Right lung (tissue), 2 donors: ENCODE measurements at regions not wholly inside any gene's neighbourhood (a gene's known extent, or its start where the extent isn't known, plus 50 kb on each side); places are given as distances from the start of the nearest gene placed in this dataset.
"Not testable (repeated sequence)": the region's sequence is repeated elsewhere in the genome, so short reads cannot be mapped to it uniquely, and the experiment has no call there.

Experiments used
- DNase-seq, 2 donors: peaks; one replicate each; pipeline ENCODE4 v3.0.0-alpha.2; 2013

- DNase-seq, result no peak
Measured at GRCh38 chr12:63410197-63410596, 258.1 kb downstream of the DPY19L2 start.

DNA sequence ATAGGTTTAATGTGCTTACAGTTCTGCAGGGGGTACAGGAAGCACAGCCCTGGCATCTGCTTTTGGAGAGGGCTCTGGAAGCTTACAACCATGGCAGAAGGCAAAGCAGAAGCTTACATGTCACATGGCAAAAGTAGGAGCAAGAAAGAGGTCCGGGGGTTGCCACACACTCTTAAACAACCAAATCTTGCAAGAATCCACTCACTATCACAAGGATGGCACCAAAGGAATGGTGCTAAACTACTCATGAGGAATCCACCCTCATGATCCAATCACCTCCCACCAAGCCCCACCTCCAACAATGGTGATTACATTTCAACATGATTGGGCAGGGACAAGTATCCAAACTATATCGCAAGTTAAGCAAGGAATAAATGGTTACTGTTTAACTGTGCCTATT, 255.8 kb upstream of the AVPR1A start:
- no peak for DNase-seq

DNA sequence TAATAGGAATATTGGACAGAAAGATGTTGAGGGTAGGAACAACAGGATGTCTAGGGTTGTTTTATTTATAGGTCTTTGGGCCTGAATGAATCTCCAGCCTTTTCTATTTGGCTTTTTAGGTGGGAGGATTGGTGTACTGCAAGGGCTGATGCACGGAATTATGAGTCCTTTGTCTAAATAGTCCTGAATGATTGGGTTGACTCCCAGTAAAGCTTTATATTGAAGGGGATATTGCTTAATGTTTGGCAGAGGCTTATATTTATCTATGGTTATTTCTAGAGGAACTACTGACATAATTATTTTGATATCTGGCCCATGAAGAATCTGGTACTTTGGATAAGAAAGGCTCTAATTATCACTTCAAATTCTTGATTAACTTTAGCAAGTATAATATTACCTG, 253.6 kb upstream of the AVPR1A start:
- no peak for DNase-seq

DNA sequence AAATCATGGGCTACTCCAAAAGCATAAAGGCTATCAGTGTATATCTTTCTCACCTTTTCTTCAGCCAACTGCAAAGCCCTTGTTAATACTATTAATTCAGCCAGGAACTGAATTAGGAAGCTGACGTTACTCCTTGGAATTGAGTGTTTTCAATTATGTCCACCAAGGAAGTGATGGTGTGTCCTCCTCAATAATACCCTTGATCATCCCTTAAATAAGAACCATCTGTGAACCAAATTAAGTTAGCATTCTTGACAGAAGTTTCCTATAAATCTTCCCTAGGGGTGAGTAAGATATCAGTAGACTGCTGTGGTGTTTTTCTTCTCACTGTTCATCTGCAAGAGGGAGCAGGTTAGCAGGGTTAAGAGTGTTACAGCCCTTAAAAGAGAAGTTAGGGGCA, 252.3 kb upstream of the AVPR1A start:
- DNase-seq, result no peak

DNA sequence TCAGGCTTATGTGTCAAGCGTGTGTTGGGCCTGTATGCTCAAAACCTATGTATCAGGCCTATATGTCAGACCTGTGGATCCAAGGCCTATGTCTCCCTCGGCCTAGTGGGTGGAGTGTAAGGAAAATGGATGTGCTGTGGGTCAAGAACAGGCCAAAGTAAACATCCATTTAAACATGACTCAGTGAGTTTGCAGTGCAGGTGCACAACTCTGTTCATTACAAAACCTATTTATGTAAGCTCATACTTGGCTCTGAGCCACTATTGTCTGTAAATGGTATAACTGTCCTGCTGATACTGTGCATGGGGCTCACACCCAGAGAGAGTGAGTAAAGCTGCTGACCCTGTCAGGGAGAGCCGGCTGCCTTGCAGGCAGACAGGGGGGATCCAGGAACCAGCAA, 249.7 kb upstream of the AVPR1A start:
- DNase-seq, result peak in 1 of 2 donors; percentile 15

GRCh38 chr12:63400318-63400717, 249.3 kb upstream of the AVPR1A start:
- DNase-seq, result no peak

GRCh38 chr12:63397807-63398206, 246.8 kb upstream of the AVPR1A start:
- no peak for DNase-seq

- DNase-seq, result no peak
Measured at GRCh38 chr12:63396135-63396534, 245.1 kb upstream of the AVPR1A start.

DNA sequence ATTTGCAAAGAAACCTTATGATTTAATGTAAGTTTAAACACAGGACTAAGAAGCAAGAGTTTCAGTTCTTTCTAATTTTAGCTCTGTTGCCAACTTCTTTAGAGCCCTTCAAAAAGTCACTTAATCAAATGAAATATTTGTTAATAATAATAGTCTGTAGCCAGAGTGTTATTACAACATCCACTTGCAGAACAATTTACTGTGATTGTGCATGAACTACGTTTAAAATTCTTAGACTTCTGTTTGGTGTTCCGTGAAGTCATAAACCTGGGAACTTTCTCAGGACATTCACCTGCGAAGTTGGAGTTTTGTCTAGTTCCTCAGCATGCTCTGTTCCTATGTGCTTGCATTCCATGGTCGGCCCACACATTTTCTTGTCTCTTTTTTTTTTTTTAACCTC, 244.0 kb upstream of the AVPR1A start:
- peak; percentile 12 to 23 for DNase-seq

DNA sequence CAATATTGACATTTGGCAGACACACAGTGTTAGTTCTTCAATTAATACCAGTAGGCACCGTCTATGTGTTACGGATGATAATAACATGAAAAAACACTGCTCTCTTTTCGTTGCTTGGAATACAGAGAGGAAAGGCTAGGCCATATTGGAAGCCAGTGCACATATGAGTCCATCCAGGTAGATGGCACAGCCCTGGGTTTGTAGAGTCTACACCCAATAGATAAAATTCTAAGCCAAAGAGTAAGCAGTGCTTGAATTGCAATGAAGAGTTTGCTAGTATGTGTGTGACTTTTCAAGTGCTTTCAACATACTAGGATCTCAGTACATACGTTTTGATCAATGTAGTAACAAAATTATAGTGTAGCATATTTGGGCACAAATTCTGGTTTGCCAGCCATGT, 243.3 kb upstream of the AVPR1A start:
- no peak for DNase-seq

DNA sequence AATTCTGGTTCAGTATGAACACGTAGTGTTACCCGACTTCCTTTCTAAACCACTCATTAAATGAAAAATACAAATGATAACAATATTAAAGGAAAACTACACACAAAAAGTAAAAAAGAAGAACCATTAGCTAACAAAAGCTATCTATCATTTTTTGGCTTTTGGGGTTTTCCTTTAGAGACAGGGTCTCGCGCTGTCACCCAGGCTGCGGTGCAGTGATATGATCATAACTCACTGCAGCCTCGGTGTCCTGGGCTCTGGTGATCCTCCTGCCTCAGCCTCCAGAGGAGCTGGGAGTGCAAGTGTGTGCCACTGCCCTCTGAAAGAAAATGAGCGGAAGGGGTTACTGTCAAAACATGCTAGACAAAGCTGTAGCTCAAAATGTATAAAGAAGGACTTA, 238.2 kb upstream of the AVPR1A start:
- DNase-seq, result no peak

DNA sequence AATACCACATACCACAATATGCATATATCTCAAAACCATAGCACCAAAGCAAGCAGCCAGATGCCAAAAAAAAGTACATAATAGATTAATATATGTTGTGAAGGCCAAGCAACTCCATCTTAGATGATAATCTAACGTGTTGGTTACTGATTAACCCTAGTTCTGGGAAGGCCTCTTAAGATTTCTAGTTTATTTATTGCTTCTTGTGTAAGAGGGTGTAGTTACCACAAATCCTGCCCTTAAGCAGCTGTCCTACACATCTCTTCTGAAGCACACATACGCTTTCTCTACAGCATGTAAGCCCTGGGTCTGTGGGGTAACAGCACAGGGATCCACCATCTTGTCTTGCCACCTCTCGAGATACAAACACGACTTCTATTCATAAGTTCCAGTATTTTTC, 236.8 kb upstream of the AVPR1A start:
- DNase-seq, result no peak

DNA sequence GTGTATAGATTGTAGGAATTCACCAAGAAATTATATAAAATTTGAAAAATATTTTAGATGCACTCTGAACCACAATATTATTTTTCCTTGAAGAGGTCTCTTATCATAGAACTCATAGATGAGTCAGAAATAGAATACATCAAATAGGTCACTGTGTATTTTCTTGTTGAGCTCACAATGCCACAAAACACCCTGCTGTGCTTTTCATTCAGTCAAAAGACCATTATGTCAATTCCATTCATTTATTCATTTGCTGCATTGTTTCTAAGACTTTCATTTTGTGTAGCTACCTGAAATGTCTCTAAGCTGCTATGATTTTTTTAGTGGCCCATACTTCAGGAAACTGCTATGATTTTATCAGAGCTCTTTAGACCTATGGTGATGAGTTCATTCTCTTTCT, 231.9 kb upstream of the AVPR1A start:
- DNase-seq, result no peak

DNA sequence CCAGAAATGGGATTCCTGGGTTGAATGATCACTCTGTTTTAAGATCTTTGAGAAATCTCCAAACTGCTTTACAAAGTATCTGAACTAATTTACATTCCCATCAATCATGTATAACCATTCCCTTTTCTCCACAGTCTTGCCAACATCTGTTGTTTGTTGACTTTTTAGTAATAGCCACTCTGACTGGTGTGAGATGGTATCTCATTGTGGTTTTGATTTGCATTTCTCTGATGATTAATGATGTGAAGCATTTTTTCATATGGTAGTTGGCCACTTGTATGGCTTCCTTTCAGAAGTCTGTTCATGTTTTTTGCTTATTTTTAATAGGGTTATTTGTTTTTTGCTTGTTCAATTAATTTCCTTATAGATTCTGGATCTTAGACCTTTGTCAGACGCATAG, 211.8 kb upstream of the AVPR1A start:
- no peak for DNase-seq

GRCh38 chr12:63362166-63362565, 211.2 kb upstream of the AVPR1A start:
- DNase-seq, result no peak

DNA sequence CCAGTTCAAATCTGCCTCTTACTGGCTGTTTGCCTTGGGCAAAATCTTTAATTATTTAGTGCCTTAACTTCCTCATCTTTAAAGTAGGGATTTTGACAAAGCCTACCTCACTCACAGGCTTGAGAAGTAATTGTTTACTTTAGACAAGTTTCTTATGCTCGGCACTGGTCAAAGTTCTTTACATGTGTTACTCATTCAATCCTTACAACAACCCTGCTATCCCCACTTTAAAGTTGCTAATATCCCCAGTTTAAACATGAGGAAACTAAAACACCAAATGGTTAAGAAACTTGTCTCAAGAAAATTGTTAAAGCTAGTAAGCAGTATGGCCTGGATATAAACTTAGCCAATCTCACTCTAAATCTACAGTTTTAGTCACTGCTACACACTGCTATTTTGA, 204.0 kb upstream of the AVPR1A start:
- no peak for DNase-seq

DNA sequence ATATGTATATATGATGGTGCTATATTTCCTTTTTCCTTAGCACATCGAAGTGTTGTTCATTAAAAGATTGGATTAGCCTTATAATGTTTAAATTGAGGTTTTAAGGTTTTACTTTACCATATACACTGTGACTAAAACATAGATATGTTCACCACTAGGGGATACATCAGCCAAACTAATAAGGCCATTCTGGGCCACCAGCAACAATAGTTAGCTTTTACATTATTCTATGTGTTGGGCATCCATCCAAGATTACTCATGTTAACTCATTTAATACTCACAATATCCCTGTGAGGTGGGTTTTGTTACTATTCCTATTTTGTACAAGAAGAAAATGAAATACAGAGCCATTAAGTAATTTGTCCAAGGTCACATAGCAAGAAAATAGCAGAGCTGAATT, 202.6 kb upstream of the AVPR1A start:
- DNase-seq, result no peak

GRCh38 chr12:63351370-63351769, 200.4 kb upstream of the AVPR1A start:
- no peak for DNase-seq

DNA sequence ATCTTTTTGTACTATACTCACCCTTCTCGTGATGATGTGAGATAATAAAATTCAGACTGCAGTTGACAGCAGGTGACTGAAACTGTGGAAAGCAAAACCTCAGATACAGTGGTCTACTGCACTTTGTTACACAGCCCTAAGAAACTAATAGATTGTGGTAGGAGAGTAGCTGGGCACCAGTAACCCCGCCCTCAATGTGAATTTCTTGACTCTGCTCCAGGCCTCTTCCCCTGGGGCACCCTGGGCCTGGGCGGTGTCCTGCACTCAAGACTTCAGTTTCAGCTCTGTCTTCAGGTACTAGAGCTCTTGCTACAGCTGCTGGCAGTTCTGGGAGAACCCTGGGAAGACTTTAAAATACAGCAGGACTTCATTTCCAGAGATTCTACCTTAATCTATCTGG, 197.6 kb upstream of the AVPR1A start:
- DNase-seq, result no peak

DNA sequence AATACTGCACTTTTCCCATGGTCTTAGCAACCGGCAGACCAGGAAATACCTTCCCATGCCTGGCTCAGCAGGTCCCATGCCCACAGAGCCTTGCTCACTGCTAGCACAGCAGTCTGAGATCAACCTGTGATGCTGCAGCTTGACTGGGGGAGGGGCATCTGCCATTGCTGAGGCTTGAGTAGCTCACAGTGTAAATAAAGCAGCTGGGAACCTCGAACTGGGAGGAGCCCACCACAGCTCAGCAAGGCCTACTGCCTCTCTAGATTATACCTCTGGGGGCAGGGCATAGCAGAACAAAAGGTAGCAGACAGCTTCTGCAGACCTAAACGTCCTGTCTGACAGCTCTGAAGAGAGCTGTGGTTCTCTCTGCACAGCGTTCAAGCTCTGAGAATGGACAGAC, 186.2 kb upstream of the AVPR1A start:
- not testable (repeated sequence) for DNase-seq

- no peak for DNase-seq
Measured at GRCh38 chr12:63326260-63326659, 175.3 kb upstream of the AVPR1A start.

GRCh38 chr12:63325757-63326156, 174.8 kb upstream of the AVPR1A start:
- no peak for DNase-seq

GRCh38 chr12:63323942-63324341, 172.9 kb upstream of the AVPR1A start:
- no peak for DNase-seq

DNA sequence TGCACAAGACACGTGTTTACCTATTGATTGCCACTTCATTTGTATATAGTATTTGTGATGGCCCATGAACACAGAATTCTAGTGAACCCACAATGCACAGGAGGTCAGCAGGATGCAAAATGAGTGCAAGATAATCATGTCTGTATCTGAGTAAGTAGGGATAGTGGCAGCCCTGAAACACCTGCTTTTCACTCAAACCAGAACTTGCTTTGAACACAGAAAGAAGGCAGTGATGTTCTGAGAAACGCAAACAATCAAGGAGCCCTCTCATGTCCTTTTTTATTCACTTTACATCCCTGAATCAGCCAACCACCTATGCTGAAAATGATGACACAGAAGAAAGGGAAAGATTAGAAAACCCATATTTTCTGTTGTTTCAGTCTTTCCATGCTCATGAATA, 170.4 kb upstream of the AVPR1A start:
- DNase-seq, result no peak

- DNase-seq, result no peak
Measured at GRCh38 chr12:63319936-63320633, 169.1 kb upstream of the AVPR1A start.
